ENCODE measurements at regions not wholly inside any gene's neighbourhood (a gene's known extent, or its start where the extent isn't known, plus 50 kb on each side); places are given as distances from the start of the nearest gene placed in this dataset.

GRCh38 chr7:19437446-19437845 is 271.4 kb downstream of the POLR1F start:
- DNase-seq = no peak

DNA sequence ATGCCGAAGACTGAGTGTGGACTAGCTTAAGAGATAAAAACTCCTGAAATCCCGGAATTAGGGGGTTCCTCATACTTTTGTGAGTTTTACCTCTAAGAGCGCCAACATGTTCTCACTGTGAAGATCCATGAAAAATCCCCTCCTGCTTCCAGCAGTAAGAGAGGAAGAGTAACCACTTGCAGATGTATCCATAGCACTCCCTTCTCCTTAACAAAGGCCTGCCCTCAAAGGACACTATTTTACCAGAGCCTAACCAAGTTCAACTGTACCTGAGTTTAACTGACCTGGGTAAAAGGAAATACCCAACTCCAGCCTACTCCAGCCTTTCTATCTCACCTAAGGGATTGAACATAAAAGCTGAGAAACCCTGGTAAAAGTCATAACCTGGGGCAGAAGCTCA is 280.9 kb downstream of the POLR1F start:
- no peak for DNase-seq

GRCh38 chr7:19421861-19422260 is 276.6 kb upstream of the FERD3L start:
- no peak for DNase-seq

DNA sequence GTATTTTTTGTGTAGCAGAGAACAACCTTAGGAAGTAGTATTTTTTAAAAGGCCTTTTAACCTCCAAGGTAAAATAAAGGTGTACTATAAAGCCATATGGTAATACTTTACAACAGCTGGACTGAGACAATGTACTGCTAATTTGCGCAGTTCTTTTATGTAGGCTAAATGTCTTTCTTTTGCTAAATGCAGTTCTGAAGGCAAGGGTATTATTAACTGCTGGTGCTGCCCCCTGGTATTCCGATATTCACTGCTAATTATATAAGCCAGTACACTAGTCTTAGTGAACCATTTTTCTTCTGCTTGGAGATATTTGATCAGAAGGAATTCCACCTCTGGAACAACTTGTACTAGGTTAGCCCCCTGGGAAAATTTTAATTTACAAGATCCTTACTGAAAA is 272.0 kb upstream of the FERD3L start:
- no peak for DNase-seq

DNA sequence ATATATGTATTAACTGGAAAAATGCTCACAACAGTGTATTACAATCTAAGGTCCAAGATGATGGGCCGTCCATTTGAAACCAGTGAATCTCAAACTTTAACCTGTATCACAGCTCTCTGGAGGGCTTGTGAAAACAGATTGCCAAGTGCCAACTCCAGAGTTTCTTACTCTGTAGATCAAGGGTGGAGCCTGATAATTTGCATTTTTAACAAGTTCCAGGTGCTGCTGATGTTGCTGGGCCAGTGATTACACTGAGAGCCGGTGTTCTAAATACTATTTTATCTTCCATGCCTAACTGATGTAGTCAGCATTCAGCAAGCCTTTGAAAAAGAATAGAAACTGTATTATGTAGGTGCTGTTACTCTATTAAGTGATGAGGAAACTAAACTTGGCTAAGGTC is 269.9 kb upstream of the FERD3L start:
- no peak for DNase-seq

- no peak for DNase-seq
Observed at GRCh38 chr7:19413443-19413965, 268.3 kb upstream of the FERD3L start.

DNA sequence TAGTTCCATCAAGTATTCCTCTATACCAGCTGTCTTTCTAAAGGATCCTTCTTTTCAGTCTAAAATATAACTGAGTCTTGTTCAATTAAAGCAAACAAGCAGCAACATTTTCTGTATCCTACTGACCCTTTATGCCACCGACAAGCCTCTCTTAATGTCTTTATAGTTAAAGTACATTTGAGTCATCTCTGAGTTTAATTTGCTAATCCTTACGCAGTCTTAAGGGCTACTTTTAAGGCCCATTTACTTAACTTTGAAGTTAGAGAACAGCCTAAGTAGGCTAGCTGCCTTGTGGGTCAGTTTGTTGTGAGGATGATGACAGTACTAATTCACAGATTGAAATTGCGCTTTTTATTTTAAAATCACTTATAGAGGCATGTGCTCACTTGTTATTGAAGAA is 265.5 kb upstream of the FERD3L start:
- DNase-seq = no peak

DNA sequence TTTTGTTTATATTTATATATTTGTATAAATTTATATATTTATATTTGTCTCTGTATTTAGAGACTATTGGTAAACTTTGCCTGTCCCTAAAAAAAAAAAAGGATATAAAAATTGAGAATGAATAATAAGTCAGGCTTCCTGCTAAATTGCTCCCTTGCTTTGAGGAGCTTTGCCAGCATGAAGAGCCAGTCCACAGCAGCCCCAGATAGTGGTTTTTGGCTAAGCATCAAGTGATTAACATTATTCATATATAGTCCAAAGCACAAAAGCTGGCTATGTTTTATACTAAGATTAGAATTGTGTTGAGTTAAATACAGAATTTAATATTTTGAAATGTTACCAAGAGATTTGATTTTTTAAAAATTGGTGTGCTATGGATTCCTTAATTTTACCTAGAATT is 264.9 kb upstream of the FERD3L start:
- no peak for DNase-seq

DNA sequence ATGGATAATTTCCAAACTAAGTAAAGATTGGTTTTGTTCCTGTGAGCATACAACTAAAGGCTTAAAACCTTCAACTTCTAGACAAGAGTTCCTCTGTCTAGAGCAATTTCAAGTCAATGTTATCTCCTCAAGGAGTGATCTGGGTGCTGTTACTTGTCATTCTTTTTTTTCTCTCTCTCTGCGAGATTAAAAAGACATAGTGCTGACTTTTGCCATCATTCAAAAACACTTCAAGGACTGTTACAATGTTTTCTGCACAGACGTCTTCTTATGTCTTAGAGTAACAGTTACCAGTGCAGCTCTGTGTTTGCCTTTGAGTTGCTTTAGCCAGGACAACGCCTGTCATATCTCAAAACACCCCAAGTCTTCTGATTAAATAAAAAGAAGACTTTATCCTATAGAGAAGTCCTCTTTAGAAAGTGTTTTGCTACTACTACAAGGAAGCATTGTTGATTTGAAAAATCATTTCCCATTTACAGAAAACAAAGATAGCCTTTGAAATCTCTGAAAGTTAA is 263.5 kb upstream of the FERD3L start:
- no peak for DNase-seq

- DNase-seq = no peak
Observed at GRCh38 chr7:19407270-19407669, 262.0 kb upstream of the FERD3L start.

DNA sequence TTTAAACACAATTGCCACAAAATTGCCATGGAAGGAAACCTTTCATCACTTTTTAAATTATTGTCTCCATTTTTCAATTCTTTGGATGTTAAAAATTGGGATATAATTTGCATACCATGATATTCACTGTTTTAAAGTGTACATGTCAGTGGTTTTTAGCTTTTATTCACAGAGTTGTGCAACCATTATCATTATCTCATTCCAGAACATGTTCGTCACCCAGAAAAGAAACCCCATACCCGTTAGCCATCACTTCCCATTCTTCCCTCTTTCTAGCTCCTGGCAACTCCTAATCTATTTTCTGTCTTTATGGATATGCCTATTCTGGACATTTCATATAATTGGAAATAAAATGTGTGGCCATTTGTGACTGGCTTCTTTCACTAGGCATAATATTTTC is 260.3 kb upstream of the FERD3L start:
- DNase-seq = no peak

- DNase-seq = peak; percentile 39
Observed at GRCh38 chr7:19404912-19405329, 259.7 kb upstream of the FERD3L start.

- no peak for DNase-seq
Observed at GRCh38 chr7:19403691-19404090, 258.5 kb upstream of the FERD3L start.

DNA sequence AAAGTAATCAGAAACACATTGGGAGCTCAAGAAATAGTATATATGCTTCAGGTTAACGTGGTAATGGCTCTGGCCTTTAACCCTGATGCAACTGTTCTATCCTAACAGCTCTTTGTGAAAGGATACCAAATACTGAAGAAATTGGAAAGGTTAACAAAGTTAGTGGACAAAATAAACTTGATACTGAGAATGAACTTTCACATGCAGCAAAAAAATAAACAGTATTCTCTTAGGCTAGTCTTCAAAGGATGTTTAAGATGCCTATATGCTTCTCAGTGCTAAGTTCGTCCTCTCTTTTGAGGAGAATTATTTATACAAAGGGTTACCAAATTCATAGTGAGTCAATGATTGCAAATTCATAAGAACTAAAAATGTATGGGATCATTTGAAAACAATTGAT is 256.2 kb upstream of the FERD3L start:
- no peak for DNase-seq

- no peak for DNase-seq
Observed at GRCh38 chr7:19400758-19401254, 255.6 kb upstream of the FERD3L start.

DNA sequence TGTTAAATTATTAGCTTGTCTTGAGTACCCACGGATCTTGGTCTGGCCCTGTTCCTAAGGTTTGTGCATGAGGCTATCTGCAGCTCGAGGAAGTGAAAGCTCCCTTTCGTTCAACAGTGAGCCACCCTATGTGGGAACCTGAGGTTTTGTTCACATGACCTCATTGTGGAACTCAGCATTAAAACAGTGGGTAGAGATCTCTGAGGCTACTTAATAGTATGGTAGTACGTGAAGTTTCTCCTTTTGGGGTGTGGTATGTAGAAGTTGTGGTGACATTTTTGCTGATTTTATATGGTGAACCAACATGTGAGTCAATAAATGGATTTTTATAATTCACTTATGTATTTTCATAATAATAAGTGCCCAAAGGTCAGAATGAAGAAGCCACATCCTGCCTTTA is 252.7 kb upstream of the FERD3L start:
- no peak for DNase-seq

- no peak for DNase-seq
Observed at GRCh38 chr7:19392246-19392645, 247.0 kb upstream of the FERD3L start.

- no peak for DNase-seq
Observed at GRCh38 chr7:19390795-19391194, 245.6 kb upstream of the FERD3L start.

DNA sequence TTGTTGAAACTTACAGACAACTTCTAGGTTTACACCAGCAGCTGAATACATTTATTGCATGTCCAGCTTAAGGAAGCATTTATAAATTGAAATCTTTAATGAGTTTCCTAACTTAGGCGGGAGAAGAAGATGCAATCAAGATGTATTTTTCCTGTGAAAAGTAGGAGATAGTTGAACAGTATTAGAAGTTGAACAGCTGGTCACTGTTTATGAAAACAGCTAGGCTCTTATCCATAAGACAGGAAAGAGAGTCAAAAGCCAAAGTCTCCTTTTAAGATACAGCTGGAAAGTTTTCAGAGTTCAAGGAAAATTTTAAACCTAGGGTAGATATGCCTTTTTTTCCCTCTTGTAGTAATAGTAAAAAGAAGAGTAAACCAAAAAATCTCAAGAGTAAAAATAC is 236.1 kb upstream of the FERD3L start:
- no peak for DNase-seq

DNA sequence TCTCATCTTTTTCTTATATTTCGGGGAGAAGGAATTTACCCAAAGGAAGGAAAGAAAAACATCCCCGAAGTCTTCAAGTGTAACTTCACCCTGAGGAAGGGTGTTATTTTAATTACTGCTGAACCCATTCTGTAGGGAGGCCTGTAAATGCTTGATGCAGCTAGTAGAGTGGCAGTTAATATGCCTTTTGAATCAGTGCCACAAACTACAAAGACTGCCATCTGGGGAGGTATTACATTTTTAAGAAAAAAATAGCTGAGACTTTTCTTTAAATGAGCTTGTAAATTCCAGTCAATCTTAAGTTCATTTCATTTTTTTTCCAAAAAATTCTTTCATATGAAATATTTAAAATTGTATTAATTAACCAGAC is 233.1 kb upstream of the FERD3L start:
- no peak for DNase-seq

GRCh38 chr7:19377611-19378344 is 232.6 kb upstream of the FERD3L start:
- no peak for DNase-seq

DNA sequence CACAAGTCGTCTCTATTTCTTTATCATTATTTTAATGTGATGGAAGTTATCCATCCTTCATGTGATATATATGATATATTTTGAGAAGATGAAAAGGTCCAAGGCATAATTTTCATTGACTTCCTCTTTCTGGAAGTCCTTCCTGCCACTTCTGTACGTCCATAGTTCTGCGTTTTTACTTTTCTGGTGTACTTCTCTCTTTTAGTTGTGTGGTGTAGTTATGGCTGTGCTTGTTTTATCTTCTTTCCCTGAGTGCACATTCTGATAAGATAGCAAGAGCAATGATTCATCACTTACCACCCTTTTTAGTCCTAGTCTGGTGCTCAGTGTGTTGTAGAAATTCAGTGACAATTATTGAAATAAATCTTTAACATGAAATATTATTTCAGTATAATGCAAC is 231.3 kb upstream of the FERD3L start:
- no peak for DNase-seq

DNA sequence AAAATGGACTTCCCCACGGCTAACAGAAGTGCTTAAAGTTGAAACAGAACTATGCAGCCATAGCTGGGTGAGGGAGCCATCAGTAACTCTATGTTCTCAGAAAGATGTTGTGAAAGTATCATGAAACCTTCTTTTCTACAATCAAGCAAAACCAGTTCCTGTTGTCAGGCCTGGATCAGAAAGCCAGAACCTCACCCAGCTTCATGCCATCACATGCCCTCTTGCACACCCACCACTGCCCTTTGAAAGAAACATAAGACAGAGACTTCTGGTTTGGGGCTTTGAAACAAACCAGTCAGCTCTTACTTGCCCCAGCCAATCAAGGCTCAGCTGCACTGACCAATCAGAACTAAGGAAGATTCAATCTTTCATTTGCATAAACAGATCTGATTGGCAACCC is 230.8 kb upstream of the FERD3L start:
- no peak for DNase-seq

GRCh38 chr7:19373334-19373733 is 228.1 kb upstream of the FERD3L start:
- DNase-seq = no peak

DNA sequence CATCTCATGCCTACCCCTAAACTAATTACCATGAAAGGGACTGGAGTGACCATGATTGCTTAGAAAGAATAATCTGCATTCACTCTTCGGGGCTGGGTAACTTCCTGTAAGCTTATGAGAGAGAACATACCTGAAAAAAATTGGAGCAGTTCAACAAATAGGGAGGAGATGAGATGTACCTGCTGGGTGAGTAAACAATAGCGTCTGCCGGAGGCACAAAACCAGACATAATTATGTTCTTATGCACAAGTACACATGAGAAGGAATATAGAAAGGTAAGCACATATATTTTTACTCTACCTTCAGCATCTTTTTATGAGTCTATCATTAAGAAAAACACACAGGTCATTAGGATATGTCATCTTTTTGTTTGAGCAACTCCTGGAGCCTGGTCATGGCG is 224.6 kb upstream of the FERD3L start:
- no peak for DNase-seq

Data from GOT3 (cell line).